AG10803 (cell line): ENCODE measurements at regions not wholly inside any gene's neighbourhood (a gene's known extent, or its start where the extent isn't known, plus 50 kb on each side); places are given as distances from the start of the nearest gene placed in this dataset.

ENCODE experiments used
- DNase-seq: peaks from one replicate; pipeline ENCODE4 v3.0.0; 2010; ENCODE audit warnings: low read depth
- H3K4me3 ChIP-seq: 2 replicates; pipeline ENCODE4 v1.5.1; 2011; ENCODE audit warnings: mild to moderate bottlenecking, low read length, control low read depth
- CTCF ChIP-seq: conservative IDR thresholded peaks from 2 replicates; pipeline ENCODE4 v1.5.1; 2011; ENCODE audit warnings: mild to moderate bottlenecking, low read length, control low read depth, inconsistent platforms

GRCh38 chr3:193932136-193932535, 203.8 kb upstream of the HES1 start:
- H3K4me3 ChIP-seq: no peak overlapping the region
- TF ChIP-seq CTCF: no peak
- DNase-seq: no peak

GRCh38 chr3:193932576-193932975, 203.4 kb upstream of the HES1 start:
- no peak for DNase-seq
- H3K4me3 ChIP-seq: no peak overlapping the region
- no peak for TF ChIP-seq CTCF

GRCh38 chr3:193933451-193933850, 202.5 kb upstream of the HES1 start:
- no peak for DNase-seq
- no peak overlapping the region for H3K4me3 ChIP-seq
- no peak for TF ChIP-seq CTCF

- no peak overlapping the region for H3K4me3 ChIP-seq
- no peak for TF ChIP-seq CTCF
- DNase-seq: no peak
These were observed 200.0 kb upstream of the HES1 start for GRCh38 chr3:193935916-193936315.

GRCh38 chr3:193938613-193939012, 197.3 kb upstream of the HES1 start:
- TF ChIP-seq CTCF: no peak
- no peak for DNase-seq
- no peak overlapping the region for H3K4me3 ChIP-seq

- DNase-seq: no peak
- no peak overlapping the region for H3K4me3 ChIP-seq
- no peak for TF ChIP-seq CTCF
These were observed 196.4 kb upstream of the HES1 start for GRCh38 chr3:193939527-193939926.

- DNase-seq: no peak
- no peak for TF ChIP-seq CTCF
- no peak overlapping the region for H3K4me3 ChIP-seq
These were observed 195.4 kb upstream of the HES1 start for GRCh38 chr3:193940526-193940925.
